Upper lobe of left lung (tissue), 4 donors: ENCODE measurements at regions not wholly inside any gene's neighbourhood (a gene's known extent, or its start where the extent isn't known, plus 50 kb on each side); places are given as distances from the start of the nearest gene placed in this dataset.

Experiments used
- CTCF ChIP-seq, 6 experiments: fragments of 450-650 bp in 4 of 6; fragments of 200-600 bp in 2 of 6; sonication (generic) in 2 of 6; IDR thresholded peaks; one replicate each; pipeline ENCODE4 v1.5.1; 2016 to 2019; ENCODE audit warnings: antibody characterized with exemption in 6 of 6
- POLR2A ChIP-seq, 4 donors: fragments of 450-650 bp; IDR thresholded peaks; one replicate each; pipeline ENCODE4 v1.5.1; 2016 to 2017; ENCODE audit warnings: antibody characterized with exemption in 4 of 4, mild to moderate bottlenecking in 2 of 4
- POLR2AphosphoS5 ChIP-seq, 2 donors: sonication (generic); formaldehyde crosslinking; IDR thresholded peaks; one replicate each; pipeline ENCODE4 v1.5.1; 2017; ENCODE audit warnings: antibody characterized with exemption in 2 of 2

DNA sequence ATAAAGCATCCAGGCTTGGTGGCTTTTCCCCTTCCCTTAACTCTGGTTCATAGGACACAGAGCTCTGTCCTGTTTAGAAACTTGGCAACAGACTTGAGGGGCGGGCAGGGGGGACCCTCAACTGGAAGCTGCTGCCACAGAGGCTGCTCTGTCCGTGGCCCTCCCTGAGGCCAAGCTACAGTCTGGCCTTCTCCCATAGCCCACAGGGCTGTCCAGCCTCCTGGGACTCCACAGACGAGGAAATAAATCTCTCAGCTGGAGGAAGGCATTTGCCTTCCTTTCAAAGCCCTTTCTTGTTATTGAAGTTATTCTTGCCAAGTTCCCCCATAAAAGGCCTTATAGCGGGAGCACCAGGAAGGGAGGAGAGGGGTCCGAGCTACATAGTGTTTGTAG, 248.8 kb upstream of the TPM1 start:
- TF ChIP-seq CTCF (IDR thresholded peaks at IDR 0.05) (no peak), POLR2A (IDR thresholded peaks at IDR 0.05) (no peak), POLR2AphosphoS5 (IDR thresholded peaks at IDR 0.05) (no peak)
